ENCODE measurements at regions not wholly inside any gene's neighbourhood (a gene's known extent, or its start where the extent isn't known, plus 50 kb on each side); places are given as distances from the start of the nearest gene placed in this dataset.

DNA sequence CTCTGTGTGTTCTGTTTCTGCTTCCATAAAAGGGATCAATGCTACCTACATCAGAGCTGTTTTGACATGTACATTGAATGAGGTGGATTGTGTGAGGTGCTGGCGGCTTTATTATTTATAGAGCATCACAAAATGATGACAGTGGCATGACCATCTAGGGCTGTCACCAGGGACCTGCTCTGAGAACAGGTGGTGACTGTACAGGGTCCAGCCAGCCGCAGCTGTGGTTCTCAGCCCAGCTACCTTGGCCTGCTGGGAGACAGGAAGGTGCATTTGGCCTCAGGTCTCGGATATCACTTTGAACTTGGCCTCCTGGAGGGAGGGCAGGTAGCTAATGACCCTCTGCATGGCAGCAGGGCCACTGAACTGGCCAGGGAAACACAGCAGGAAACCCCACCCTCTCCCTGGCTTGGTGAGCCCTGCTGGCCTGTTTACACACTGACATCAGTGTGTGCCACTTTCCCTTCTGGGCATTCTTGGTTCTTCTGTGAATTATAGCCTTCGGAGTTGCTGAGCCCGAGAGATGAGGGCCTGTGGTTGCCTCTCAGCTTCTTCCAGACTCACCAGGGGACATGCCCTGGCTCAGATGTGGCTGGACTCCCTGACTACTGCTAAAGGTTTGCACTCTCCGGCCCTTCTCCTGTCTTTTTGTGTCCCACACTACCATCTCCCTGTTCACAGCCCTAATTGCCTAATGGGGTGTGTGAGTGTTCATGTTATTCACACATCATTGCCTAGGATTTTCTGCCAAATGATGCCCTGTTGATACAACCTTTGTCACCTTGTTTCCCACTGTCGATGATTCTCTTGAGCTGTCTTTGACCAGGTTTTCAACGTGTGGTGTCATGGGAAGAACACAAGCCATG lies 109.2 kb upstream of the RAB12 start:
- no peak overlapping the region for H2AFZ ChIP-seq (ENCODE audit: low read length, unreplicated experiment)

GRCh38 chr18:8501044-8501443 lies 108.2 kb upstream of the RAB12 start:
- Histone ChIP-seq H3K27ac (ENCODE audit: low read depth, low read length) (no peak overlapping the region), H3K79me2 (ENCODE audit: control insufficient read depth, insufficient read depth, low read length, unreplicated experiment) (no peaks in the 10 kb centered on the region)

More for the DNA sequence above, 109.2 kb upstream of the RAB12 start:
- Histone ChIP-seq H3K36me3 (ENCODE audit: insufficient read depth, low read length) (no peaks in the 10 kb centered on the region), H3K4me3 (ENCODE audit: low read depth, low read length) (no peak overlapping the region), H3K27me3 (ENCODE audit: insufficient read depth, low read length) (peaks cover 66% of the 10 kb centered on the region), H3K79me2 (ENCODE audit: control insufficient read depth, insufficient read depth, low read length, unreplicated experiment) (no peaks in the 10 kb centered on the region), H3K4me1 (ENCODE audit: control insufficient read depth, insufficient read depth, low read length, unreplicated experiment) (no peaks in the 10 kb centered on the region), H3K27ac (ENCODE audit: low read depth, low read length) (no peak overlapping the region)

DNA sequence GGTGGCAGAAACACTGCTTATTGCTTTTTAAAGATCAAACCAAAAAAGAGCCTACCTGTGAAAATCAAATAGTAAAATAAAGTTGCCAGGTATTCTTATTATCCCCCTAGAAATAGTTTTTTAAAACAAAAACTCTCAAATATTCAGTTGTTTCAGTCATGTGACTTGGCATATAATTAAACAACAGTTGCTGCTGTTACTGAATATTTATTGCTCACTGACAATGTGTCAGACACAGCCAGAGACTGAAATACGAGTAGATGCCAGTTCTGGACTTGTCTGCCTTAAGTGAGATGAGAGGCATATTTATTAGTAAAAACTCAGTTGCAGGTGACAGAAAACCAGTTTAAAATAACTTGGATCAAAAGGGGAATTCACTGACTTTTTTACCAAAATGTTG lies 106.0 kb upstream of the RAB12 start:
- peaks cover 70% of the 10 kb centered on the region for H3K27me3 ChIP-seq (ENCODE audit: insufficient read depth, low read length)
- H3K4me3 ChIP-seq (ENCODE audit: low read depth, low read length), result no peak overlapping the region
- H3K36me3 ChIP-seq (ENCODE audit: insufficient read depth, low read length), result no peaks in the 10 kb centered on the region
- no peak overlapping the region for H3K27ac ChIP-seq (ENCODE audit: low read depth, low read length)
- no peaks in the 10 kb centered on the region for H3K79me2 ChIP-seq (ENCODE audit: control insufficient read depth, insufficient read depth, low read length, unreplicated experiment)
- no peak overlapping the region for H2AFZ ChIP-seq (ENCODE audit: low read length, unreplicated experiment)
- H3K4me1 ChIP-seq (ENCODE audit: control insufficient read depth, insufficient read depth, low read length, unreplicated experiment), result no peaks in the 10 kb centered on the region

More at GRCh38 chr18:8501044-8501443, 108.2 kb upstream of the RAB12 start:
- Histone ChIP-seq H2AFZ (ENCODE audit: low read length, unreplicated experiment) (no peak overlapping the region), H3K4me3 (ENCODE audit: low read depth, low read length) (no peak overlapping the region), H3K4me1 (ENCODE audit: control insufficient read depth, insufficient read depth, low read length, unreplicated experiment) (no peaks in the 10 kb centered on the region), H3K36me3 (ENCODE audit: insufficient read depth, low read length) (no peaks in the 10 kb centered on the region), H3K27me3 (ENCODE audit: insufficient read depth, low read length) (peaks cover 62% of the 10 kb centered on the region)

DNA sequence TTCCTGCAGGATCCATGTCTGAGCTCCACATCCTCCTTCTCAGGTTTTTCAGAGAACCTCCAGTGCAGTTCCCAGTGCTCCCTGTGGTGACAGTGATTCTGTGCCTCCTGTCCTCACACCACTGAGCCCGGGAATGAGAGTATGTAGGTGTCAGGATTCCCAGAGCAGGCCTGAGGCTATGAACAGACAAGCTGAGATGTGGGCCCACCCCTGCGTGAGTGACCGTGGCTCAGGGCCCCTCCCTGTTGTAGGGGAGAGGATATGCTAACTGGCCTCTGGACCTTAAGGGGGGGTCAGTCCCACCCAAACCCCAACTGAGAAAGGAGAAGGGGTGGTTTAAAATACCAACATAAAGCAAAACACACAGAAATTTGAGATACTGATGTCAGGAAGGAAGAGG lies 104.8 kb upstream of the RAB12 start:
- peaks cover 71% of the 10 kb centered on the region for H3K27me3 ChIP-seq (ENCODE audit: insufficient read depth, low read length)
- no peak overlapping the region for H2AFZ ChIP-seq (ENCODE audit: low read length, unreplicated experiment)
- H3K36me3 ChIP-seq (ENCODE audit: insufficient read depth, low read length), result no peaks in the 10 kb centered on the region
- H3K4me3 ChIP-seq (ENCODE audit: low read depth, low read length), result no peak overlapping the region
- H3K79me2 ChIP-seq (ENCODE audit: control insufficient read depth, insufficient read depth, low read length, unreplicated experiment), result no peaks in the 10 kb centered on the region
- no peaks in the 10 kb centered on the region for H3K4me1 ChIP-seq (ENCODE audit: control insufficient read depth, insufficient read depth, low read length, unreplicated experiment)
- no peak overlapping the region for H3K27ac ChIP-seq (ENCODE audit: low read depth, low read length)

DNA sequence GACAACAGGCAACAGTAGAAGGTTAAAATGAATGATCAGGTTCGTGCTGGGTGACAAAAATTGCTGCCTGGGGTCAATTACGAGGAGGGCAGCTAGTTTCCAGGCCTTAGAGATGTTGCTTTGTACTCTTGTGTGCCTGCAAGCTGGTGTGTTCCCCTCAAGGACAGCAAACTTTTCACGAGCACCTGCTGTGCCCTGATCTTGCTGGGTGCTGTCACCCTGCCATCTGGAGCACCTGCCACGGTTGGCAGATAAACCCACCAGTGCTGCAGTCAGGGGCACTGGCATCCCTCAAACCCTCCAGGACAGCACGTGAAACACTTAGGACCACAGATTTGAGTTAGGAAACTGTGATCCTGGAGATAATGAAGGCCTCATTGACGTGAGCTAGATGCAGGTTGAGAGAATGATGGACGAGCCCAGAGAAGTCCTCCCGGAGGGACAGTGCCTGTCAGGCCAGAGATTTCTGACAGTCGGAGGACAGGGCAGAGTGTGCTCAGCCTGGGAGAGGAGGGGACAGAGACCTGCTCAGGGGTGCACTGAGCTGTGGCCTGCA lies 104.3 kb upstream of the RAB12 start:
- no peaks in the 10 kb centered on the region for H3K79me2 ChIP-seq (ENCODE audit: control insufficient read depth, insufficient read depth, low read length, unreplicated experiment)

GRCh38 chr18:8506251-8507049 lies 102.8 kb upstream of the RAB12 start:
- no peak overlapping the region for H2AFZ ChIP-seq (ENCODE audit: low read length, unreplicated experiment)

More for the DNA sequence above, 104.3 kb upstream of the RAB12 start:
- H3K4me1 ChIP-seq (ENCODE audit: control insufficient read depth, insufficient read depth, low read length, unreplicated experiment), result no peaks in the 10 kb centered on the region
- H2AFZ ChIP-seq (ENCODE audit: low read length, unreplicated experiment), result no peak overlapping the region
- no peaks in the 10 kb centered on the region for H3K36me3 ChIP-seq (ENCODE audit: insufficient read depth, low read length)
- no peak overlapping the region for H3K27ac ChIP-seq (ENCODE audit: low read depth, low read length)
- H3K4me3 ChIP-seq (ENCODE audit: low read depth, low read length), result no peak overlapping the region
- H3K27me3 ChIP-seq (ENCODE audit: insufficient read depth, low read length), result peaks cover 70% of the 10 kb centered on the region

GRCh38 chr18:8507361-8507760 lies 101.9 kb upstream of the RAB12 start:
- H3K36me3 ChIP-seq (ENCODE audit: insufficient read depth, low read length), result no peaks in the 10 kb centered on the region
- no peak overlapping the region for H3K27ac ChIP-seq (ENCODE audit: low read depth, low read length)
- no peak overlapping the region for H2AFZ ChIP-seq (ENCODE audit: low read length, unreplicated experiment)
- H3K27me3 ChIP-seq (ENCODE audit: insufficient read depth, low read length), result peaks cover 80% of the 10 kb centered on the region
- H3K4me3 ChIP-seq (ENCODE audit: low read depth, low read length), result no peak overlapping the region
- H3K4me1 ChIP-seq (ENCODE audit: control insufficient read depth, insufficient read depth, low read length, unreplicated experiment), result no peaks in the 10 kb centered on the region
- no peaks in the 10 kb centered on the region for H3K79me2 ChIP-seq (ENCODE audit: control insufficient read depth, insufficient read depth, low read length, unreplicated experiment)

More at GRCh38 chr18:8506251-8507049, 102.8 kb upstream of the RAB12 start:
- H3K27me3 ChIP-seq (ENCODE audit: insufficient read depth, low read length), result peaks cover 70% of the 10 kb centered on the region
- no peak overlapping the region for H3K27ac ChIP-seq (ENCODE audit: low read depth, low read length)
- no peaks in the 10 kb centered on the region for H3K4me1 ChIP-seq (ENCODE audit: control insufficient read depth, insufficient read depth, low read length, unreplicated experiment)
- H3K4me3 ChIP-seq (ENCODE audit: low read depth, low read length), result no peak overlapping the region
- no peaks in the 10 kb centered on the region for H3K36me3 ChIP-seq (ENCODE audit: insufficient read depth, low read length)
- no peaks in the 10 kb centered on the region for H3K79me2 ChIP-seq (ENCODE audit: control insufficient read depth, insufficient read depth, low read length, unreplicated experiment)

GRCh38 chr18:8507915-8508705 lies 101.1 kb upstream of the RAB12 start:
- Histone ChIP-seq H3K36me3 (ENCODE audit: insufficient read depth, low read length) (no peaks in the 10 kb centered on the region), H3K4me1 (ENCODE audit: control insufficient read depth, insufficient read depth, low read length, unreplicated experiment) (no peaks in the 10 kb centered on the region), H3K79me2 (ENCODE audit: control insufficient read depth, insufficient read depth, low read length, unreplicated experiment) (no peaks in the 10 kb centered on the region), H3K27ac (ENCODE audit: low read depth, low read length) (no peak overlapping the region), H2AFZ (ENCODE audit: low read length, unreplicated experiment) (no peak overlapping the region), H3K4me3 (ENCODE audit: low read depth, low read length) (no peak overlapping the region), H3K27me3 (ENCODE audit: insufficient read depth, low read length) (peaks cover 80% of the 10 kb centered on the region)

- Histone ChIP-seq H3K36me3 (ENCODE audit: insufficient read depth, low read length) (no peaks in the 10 kb centered on the region), H2AFZ (ENCODE audit: low read length, unreplicated experiment) (no peak overlapping the region), H3K79me2 (ENCODE audit: control insufficient read depth, insufficient read depth, low read length, unreplicated experiment) (no peaks in the 10 kb centered on the region), H3K27me3 (ENCODE audit: insufficient read depth, low read length) (peaks cover 87% of the 10 kb centered on the region), H3K4me3 (ENCODE audit: low read depth, low read length) (no peak overlapping the region), H3K4me1 (ENCODE audit: control insufficient read depth, insufficient read depth, low read length, unreplicated experiment) (no peaks in the 10 kb centered on the region), H3K27ac (ENCODE audit: low read depth, low read length) (no peak overlapping the region)
Measured at GRCh38 chr18:8513249-8513648, 96.0 kb upstream of the RAB12 start.

DNA sequence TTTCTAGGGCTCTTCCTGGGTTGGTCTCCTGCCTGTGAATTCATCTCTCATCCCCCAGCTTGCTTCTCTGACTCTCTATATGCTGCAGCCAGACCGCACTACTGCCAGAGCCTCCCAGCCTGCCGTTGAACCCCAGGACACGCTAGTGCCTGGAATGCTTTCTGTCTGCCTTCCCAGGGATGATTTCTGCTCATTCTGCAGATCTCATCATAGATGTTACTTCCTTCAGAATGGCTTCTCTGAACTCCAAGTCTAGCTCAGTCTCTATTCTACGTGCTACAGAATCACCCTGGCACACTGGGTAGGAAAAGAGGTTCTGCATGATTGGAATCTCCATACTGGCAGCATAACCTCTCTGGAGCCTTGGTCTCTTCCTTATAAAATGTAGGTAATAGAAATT lies 94.8 kb upstream of the RAB12 start:
- no peak overlapping the region for H3K27ac ChIP-seq (ENCODE audit: low read depth, low read length)
- no peaks in the 10 kb centered on the region for H3K4me1 ChIP-seq (ENCODE audit: control insufficient read depth, insufficient read depth, low read length, unreplicated experiment)
- no peaks in the 10 kb centered on the region for H3K79me2 ChIP-seq (ENCODE audit: control insufficient read depth, insufficient read depth, low read length, unreplicated experiment)
- H3K27me3 ChIP-seq (ENCODE audit: insufficient read depth, low read length), result peaks cover 87% of the 10 kb centered on the region
- H2AFZ ChIP-seq (ENCODE audit: low read length, unreplicated experiment), result no peak overlapping the region
- no peak overlapping the region for H3K4me3 ChIP-seq (ENCODE audit: low read depth, low read length)
- H3K36me3 ChIP-seq (ENCODE audit: insufficient read depth, low read length), result no peaks in the 10 kb centered on the region
